Sciatic nerve (tissue), 2 donors: ENCODE measurements at regions not wholly inside any gene's neighbourhood (a gene's known extent, or its start where the extent isn't known, plus 50 kb on each side); places are given as distances from the start of the nearest gene placed in this dataset.

Experiments used
- ATAC-seq: fragments of 200-7000 bp; cut with Tn5 transposase; one replicate; pipeline ENCODE4 v1.9.1; 2020; ENCODE audit warnings: mild to moderate bottlenecking, moderate library complexity
- DNase-seq: peaks from one replicate; pipeline ENCODE4 v3.0.0-alpha.2; 2020; ENCODE audit warnings: low spot score
- intact Hi-C: fragments of 100-400 bp; cut with DNase I; formaldehyde crosslinking; loops from one replicate; pipeline ENCODE4 v1.14.2; 2022
- donor health status: DM: no; HTN: no; CAD: no.
- donor health status: DM: no; HTN: no; CAD: no.

DNA sequence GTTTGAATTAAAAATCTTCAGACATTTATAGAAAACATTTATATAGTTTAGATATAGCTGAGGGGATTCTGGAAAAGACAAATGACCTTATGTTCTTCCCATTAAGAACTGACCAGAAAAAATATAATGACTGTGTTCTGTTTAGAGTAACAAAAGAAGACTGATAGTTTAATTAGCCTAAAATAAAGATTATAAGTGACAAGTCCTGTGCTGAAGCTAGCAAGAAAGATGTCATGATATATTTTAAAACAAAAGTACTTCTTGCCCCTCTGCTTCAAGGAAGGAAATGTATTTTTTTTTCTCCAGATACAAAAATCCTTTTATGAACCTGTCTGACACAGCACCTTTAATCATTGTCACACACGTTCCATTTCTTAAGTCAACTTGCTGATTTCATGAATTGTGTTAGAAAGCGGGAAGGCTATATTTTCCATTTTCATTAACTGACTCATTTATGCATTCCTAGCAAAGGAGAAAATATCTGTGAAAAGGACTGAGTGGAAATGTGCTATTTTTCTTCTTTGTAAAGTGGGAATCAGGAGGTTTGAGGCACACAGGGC lies 690.7 kb upstream of the GOT2 start:
- intact Hi-C loops: no loop called here
- DNase-seq (no peak), ATAC-seq (no peak)

DNA sequence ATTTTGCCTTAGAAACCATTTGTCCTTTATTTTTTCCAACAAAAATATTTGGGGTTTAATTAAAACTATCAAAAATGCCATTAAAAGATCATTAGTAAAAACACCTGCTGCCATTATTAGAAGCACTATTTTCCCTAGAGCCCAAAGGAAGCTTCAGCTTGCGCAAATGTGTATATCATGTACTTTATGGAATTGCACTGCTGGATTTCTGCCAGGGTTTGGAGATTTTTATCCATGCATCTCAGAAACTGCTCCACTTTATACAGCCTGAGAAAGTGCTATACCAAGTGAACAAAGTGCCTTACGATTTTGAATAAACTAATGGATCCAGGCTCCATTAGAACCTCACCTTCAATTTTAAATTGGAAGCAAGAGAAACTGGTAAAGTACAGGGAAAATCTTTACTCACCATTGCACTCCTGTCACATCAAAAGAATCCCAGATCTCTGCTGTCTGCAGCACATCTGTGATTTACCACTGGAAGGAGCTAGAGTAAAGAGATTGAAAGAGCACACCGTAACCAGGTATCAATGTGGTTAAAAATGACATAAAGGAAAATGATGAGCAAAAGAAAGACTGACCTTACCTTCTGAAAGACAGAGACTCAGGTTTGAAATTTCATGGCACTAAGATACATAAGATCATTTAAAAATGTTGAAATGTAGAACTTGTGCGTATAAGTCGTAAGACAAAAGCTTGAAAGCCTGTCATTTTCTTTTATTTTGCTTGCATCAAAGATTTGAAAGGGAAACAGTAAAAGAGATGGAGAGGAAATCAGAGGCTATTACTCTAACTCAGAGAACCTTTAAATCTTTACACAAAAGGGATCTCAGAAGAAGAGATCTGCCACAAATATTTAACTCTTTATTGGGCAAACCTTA lies 678.1 kb upstream of the GOT2 start:
- no peak for ATAC-seq

DNA sequence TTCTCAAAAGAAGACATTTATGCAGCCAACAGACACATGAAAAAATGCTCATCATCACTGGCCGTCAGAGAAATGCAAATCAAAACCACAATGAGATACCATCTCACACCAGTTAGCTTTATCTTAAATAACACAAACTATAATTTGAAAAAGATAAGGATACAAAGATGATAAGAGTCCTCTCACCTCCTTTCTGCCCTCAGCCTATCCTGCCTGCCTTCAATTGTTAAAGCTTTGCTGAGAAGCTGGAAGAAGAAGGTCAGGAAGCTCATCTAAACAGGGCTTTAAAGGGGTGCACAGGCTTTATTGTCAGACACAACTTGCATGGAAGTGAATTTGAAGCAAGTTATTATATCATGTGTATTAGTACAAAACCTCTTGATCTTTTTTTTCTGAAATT lies 676.3 kb upstream of the GOT2 start:
- ATAC-seq (no peak), DNase-seq (no peak)
- intact Hi-C loops: no loop called here

More for the DNA sequence above, 678.1 kb upstream of the GOT2 start:
- intact Hi-C loops: no loop called here
- no peak for DNase-seq

DNA sequence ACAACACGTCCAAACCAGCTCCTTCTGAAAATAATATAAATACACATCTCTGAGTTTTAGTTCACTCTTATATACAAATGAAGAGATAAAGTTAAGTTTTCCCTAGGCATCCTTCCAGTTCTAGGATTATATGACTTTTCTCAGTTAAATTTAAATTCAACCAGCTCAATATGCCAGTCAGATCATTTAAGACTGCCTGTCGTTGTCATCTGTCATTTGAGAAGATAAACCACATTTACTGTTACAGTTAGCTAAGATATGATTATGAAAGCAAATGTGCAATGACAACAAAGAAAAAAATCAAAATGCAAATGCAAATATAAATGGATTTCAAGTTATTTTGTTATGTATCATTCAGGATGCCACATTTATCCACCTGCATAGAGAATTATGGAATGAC lies 671.7 kb upstream of the GOT2 start:
- ATAC-seq (no peak), DNase-seq (no peak)
- intact Hi-C loops: no loop called here

DNA sequence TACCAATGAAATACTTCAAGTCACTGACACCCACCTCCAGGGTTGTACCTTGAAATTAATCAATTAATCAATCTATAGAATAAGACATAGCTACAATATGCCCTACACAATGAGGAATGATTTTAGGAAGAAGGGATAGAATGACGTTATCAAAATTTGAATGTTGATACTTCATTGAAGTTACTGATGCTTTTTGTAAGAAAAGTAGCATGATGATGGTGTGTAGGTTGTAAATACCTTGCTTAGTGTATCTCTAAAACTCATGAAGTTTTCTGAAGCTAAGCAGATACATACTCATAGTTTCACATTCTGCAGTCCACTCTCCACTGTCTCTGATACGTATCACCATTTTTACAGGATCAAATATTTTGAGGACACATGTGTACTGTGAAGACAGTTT lies 670.4 kb upstream of the GOT2 start:
- ATAC-seq (no peak), DNase-seq (no peak)
- intact Hi-C loops: no loop called here

DNA sequence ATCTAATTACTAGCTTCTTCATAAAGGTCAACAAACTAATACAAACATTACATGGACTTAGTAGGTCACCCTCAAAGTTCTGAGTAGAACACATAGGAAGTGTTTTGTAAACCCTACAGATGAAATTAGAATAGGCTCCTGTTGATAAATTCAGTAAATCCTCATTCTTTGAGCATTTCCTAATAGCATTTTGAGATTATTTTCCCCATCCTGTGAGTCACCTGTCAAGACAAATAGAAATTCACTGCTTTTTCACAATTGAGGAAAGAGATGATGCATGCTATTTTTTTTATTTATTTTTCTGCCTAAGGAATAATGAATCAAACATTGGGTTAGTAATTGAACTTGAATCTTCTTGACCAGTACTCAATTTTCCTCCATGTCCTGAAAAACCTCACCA lies 666.7 kb upstream of the GOT2 start:
- no peak for ATAC-seq
- intact Hi-C loops: no loop called here
- DNase-seq: no peak

DNA sequence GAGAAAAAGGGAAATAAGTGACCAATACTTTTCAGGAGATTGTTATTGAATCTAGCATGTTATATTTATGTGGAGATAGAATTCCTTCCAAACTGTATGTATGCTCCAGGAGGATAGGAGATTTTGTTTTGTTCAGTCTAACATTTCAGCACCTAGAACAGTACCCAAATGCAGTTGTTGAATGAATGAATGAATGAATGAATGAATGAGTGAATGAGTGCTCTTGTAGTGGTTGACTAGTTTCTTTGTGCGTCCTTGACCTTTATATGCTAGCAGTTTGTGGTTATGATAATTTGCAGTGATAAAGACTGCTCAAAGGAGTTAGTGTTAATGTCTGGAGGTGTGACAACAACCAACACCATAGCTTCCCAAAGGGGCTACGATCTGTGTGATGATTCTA lies 663.5 kb upstream of the GOT2 start:
- DNase-seq (no peak), ATAC-seq (no peak)
- intact Hi-C loops: no loop called here

DNA sequence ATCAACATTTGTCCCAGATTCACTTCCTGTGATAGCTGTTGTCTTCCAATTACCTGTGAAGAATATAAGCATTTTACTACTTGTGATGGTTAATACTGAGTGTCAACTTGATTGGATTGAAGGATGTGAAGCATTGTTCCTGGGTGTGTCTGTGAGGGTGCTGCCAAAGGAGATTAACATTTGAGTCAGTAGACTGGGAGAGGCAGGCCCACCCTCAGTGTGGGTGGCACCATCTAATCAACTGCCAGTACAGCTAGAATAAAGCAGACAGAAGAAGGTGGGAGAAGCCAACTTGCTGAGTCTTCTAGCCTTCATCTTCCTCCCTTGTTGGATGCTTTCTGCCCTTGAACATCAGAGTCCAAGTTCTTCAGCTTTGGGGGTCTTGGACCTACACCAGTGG lies 660.4 kb upstream of the GOT2 start:
- intact Hi-C loops: no loop called here
- DNase-seq (no peak), ATAC-seq (no peak)

DNA sequence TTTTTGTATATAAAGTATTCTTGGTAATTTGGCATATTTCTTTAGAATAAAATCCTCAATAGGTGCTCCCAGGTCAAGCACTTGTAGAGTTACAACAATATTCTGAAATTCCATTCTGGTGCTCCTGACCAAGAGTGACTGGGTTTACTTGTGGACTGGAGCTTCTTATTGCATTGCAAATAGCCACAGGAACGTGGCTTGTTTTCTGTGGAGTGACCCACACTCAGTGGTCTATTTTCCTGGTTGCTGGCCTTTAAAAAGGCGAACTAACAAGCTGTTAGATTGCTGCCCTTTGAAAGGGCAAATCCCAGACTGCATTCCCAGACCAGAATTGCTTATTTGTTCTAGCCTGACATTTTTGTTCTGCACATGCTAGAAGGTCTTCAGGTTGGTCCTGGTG lies 658.8 kb upstream of the GOT2 start:
- DNase-seq: no peak
- intact Hi-C loops: no loop called here
- ATAC-seq: no peak

DNA sequence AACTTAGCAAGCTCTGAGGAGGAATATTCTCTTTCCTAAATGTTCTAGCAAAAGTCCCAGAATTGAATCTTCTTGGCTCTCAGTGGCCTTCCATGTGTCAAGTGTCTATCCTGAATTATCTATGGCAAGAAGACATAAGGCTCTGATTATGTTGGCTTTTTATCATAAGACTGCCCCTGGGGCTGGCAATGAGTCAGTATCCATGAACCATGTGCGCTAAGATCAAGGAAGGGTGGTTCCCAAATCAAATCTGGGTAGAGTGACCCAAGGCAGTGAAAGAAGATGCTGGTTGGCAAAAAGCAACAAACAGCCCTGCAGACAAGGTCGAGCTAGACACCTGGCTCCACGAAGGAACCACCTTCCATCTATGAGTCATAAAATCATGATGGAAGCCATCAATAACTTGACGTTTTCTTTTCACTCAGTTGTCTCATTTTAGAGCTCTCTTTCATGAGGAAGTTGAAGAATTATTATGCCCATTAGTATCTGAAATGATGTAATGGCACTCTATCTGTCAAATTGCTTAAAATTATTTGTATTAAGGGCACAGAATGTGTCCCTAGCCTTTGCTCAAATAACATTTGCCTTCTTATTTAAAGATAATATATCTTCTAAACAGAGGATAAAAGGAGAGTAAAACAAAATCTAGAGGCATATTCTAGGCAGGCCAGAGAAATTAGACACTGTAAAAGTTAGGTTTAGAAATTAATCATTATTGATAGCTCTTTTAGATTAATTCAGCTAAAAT lies 657.7 kb upstream of the GOT2 start:
- intact Hi-C loops: no loop called here
- ATAC-seq (no peak), DNase-seq (no peak)

DNA sequence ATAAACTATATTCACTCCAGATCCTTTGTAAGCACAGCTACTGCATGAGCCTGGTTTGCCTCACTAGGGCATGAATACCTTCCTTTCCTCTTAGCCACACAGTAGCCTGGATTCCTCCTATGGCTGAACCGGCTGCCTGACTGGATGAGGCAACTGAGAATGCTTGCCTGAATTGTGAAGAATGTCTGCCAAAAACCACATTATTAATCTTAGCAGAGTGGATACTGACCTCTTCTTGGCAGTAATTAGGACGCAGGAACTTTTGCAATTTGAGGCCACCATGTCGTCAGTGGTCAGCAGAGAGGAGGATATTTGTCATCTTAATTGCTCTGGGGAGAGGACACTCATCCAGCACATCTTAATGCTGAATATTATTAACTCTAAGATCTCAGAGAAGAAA lies 651.8 kb upstream of the GOT2 start:
- peak; percentile 88 for ATAC-seq
- DNase-seq: no peak
- intact Hi-C loops: no loop called here

DNA sequence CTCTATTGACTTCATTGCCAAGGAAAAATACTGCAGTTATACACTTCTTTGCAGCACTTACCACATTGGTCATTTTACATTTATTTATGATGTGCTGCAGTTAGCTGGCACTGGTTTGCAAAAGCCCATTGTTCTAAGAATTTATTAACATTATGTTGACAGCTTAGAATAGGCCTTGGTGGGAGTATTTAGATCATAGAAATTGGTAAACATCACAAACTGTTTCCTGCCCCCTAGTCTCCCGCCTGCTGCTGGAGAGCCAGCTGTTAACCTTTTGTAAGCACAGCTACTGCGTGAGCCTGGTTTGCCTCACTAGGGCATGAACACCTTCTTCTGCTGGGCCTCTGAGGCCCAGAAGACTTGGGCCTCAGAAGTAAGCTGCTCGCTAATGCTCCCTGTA lies 651.4 kb upstream of the GOT2 start:
- intact Hi-C loops: no loop called here
- DNase-seq (no peak), ATAC-seq (no peak)

DNA sequence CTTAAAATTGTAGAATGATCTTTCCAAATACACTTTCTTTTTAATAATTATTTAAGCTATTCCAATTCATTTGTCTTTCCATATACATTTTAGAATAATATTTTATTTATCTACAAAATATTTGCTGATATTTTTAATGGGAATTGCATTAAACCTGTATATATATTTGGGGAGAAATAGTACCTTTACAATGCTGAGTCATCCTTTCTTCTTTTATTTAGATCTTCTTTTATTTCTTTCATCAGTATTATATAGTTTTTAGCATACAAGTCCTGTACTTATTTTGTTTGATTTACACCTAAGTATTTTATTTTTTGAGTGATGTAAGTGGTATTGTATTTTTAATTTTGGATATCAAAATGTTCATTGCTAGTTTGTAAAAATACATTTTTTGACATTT lies 639.5 kb upstream of the GOT2 start:
- no peak for ATAC-seq

DNA sequence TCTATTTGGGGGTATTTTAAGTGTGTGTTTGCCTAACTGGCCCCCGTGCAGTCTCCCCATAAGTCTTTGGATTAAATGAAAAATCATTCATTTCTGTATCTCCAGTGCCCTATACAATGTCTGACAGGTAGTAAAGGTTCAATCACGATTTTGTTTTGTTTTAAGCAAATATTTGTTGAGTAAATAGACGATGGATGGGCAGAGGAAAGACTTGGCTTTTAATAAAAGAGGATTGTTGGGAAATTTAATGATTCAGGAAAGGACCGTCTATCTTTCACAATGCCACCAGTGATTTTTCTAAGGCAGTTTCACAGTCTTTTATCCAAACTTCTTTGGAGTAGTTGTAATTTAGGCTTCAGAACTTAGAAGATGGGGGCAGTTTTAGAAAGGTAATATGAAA lies 636.6 kb upstream of the GOT2 start:
- ATAC-seq (no peak), DNase-seq (no peak)
- intact Hi-C loops: no loop called here

More for the DNA sequence above, 639.5 kb upstream of the GOT2 start:
- no peak for DNase-seq
- intact Hi-C loops: no loop called here

DNA sequence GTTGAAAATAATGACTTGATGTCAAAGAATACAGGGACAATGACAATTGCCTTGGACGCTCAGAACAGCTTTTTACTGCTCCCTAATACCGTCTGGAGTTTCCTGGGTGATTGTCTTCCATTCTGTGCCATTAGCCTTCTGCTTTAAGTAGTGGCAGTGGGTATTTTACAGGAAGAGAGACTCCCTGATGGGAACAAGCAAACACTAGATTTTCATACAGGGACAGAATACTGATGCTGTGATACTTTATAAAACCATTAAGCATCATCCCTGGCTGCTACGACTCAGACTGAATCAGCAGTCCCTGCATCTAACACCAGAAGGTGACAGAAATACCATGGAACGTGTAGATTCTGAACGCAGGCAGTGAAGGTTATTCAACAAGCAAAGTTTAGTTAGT lies 635.4 kb upstream of the GOT2 start:
- DNase-seq: no peak
- intact Hi-C loops: no loop called here
- ATAC-seq: no peak

DNA sequence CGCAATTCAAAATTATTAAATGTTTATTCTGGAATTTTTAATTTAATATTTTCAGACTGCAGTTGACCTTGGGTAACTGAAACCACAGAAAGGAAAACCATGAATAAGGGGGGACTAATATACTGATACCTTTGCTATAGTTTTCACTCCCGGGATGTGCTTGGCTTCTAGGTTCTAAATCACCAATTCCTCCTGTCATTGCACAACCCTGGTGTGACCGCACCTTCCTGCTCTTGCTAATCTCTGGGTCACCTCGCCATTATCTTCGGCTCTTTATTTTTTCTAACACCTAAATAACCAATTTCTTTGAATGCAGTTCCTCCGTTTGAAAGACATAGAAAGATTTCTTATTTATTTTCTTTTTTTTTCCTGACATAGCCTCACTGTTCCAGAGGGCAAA lies 634.5 kb upstream of the GOT2 start:
- ATAC-seq: no peak
- DNase-seq: no peak
- intact Hi-C loops: no loop called here

DNA sequence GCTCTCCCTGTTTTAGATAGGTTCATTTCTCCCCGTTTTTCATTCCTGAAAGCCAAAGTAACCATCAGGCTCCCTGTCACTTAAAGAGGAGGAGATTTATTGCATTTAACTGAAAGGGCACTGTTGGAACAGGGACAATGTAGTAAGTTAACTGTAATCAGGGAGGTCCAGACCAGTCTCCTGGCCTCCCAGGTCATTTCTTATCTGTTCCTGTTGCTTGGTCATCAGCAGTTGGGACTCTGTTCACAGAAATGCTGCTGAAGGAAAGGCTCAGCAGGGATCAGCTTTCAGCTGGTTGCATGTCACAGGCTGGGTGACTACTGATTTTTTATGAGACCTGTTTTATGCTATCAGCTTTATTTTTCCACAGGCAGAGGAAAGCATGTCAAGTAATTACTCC lies 622.6 kb upstream of the GOT2 start:
- no peak for ATAC-seq
- intact Hi-C loops: no loop called here
- DNase-seq: no peak

DNA sequence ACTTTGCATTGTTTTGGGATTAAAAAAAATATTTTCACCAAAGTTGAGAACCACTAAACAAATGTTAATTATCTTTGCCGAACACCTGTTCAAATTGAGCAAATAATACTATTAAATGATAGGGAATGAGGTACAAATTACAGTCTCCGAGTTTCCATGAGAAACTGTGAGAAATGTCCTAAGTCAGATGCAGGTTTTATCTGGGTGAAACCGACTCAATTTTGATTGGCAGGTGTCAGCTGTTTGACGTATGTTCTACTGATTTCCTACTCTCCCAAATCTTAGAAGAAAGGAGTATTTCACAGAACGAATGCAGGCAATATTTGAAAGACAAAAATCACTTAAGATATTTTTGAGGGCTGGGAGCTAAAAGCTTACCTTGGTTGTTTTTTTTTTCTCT lies 622.0 kb upstream of the GOT2 start:
- intact Hi-C loops: no loop called here
- ATAC-seq (no peak), DNase-seq (no peak)

DNA sequence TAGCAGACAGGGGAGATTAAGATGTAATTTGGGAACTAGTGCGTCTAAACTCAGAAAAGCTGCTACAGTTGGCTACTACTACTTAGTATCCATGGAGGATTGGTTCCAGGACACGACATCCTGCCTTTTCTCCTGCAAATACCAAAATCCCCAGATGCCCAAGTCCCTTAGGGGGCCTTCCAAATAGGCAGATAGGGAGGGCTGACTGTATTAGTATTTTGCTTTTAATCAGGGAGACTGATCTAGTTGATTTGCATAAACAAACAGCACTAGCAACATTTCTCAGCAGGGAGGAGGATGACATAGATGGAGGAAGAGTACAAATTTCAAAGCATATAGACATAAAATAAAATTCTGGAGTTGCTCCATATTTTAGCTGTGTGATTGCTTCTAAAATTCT lies 621.6 kb upstream of the GOT2 start:
- ATAC-seq (no peak), DNase-seq (no peak)
- intact Hi-C loops: no loop called here

DNA sequence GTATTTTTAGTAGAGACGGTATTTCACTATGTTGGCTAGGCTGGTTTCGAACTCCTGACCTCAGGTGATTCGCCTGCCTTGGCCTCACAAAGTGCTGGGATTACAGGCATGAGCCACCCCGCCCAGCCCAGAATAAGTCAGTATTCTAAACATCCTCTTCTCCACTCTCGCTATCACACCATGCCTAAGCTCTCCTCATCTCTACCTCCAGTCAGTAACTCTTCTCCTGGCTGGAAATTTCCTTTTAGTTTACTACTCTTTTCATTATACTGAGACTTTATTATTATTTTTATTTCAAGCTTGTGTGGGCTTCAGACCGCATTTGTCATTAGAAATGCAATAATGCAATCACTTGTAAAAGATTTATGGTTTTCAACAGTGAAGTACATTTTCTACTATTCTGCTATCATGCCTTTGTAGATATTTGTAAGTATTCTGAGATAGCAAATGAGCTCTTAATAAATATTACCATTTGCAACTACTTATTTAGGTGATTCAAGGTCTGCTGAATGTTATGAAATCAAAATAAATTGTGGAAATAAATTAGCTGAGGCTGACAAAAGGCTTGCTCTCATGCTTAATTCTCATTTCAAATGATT lies 617.3 kb upstream of the GOT2 start:
- DNase-seq: no peak
- ATAC-seq: no peak
- intact Hi-C loops: no loop called here
